ENCODE measurements at regions not wholly inside any gene's neighbourhood (a gene's known extent, or its start where the extent isn't known, plus 50 kb on each side); places are given as distances from the start of the nearest gene placed in this dataset.

GRCh38 chr18:55137602-55138001 lies 178.3 kb upstream of the CCDC68 start:
- H3K4me3 ChIP-seq (ENCODE audit: low read depth, low read length), result no peak overlapping the region
- no peaks in the 10 kb centered on the region for H3K27me3 ChIP-seq (ENCODE audit: control insufficient read depth, insufficient read depth, low read length)
- CTCF ChIA-PET, result no interaction called here
- no peak for DNase-seq (ENCODE audit: low read depth, low spot score)
- no peaks in the 10 kb centered on the region for H3K9me3 ChIP-seq (ENCODE audit: control insufficient read depth, insufficient read depth, low read length)
- POLR2A ChIA-PET, result no interaction called here
- no peak for TF ChIP-seq CTCF (IDR thresholded peaks at IDR 0.05; ENCODE audit: low read depth, low read length)
- H3K27ac ChIP-seq (ENCODE audit: low read depth, low read length), result no peak overlapping the region

- no peak overlapping the region for H3K27ac ChIP-seq (ENCODE audit: low read depth, low read length)
- CTCF ChIA-PET, result no interaction called here
Measured at GRCh38 chr18:55136864-55137263, 177.6 kb upstream of the CCDC68 start.

GRCh38 chr18:55136258-55136657 lies 177.0 kb upstream of the CCDC68 start:
- DNase-seq (ENCODE audit: low read depth, low spot score), result no peak
- Histone ChIP-seq H3K27me3 (ENCODE audit: control insufficient read depth, insufficient read depth, low read length) (no peaks in the 10 kb centered on the region), H3K9me3 (ENCODE audit: control insufficient read depth, insufficient read depth, low read length) (no peaks in the 10 kb centered on the region), H3K27ac (ENCODE audit: low read depth, low read length) (no peak overlapping the region), H3K4me3 (ENCODE audit: low read depth, low read length) (no peak overlapping the region)
- POLR2A ChIA-PET, result interaction anchor here (0.6 kb wide), 1 partner anchor 1052 kb away, joined by 3 read pairs; no protein-coding TSS in a partner anchor
- CTCF ChIA-PET, result no interaction called here
- TF ChIP-seq CTCF (IDR thresholded peaks at IDR 0.05; ENCODE audit: low read depth, low read length), result no peak

More at GRCh38 chr18:55136864-55137263, 177.6 kb upstream of the CCDC68 start:
- Histone ChIP-seq H3K4me3 (ENCODE audit: low read depth, low read length) (no peak overlapping the region), H3K9me3 (ENCODE audit: control insufficient read depth, insufficient read depth, low read length) (no peaks in the 10 kb centered on the region), H3K27me3 (ENCODE audit: control insufficient read depth, insufficient read depth, low read length) (no peaks in the 10 kb centered on the region)
- no peak for DNase-seq (ENCODE audit: low read depth, low spot score)
- TF ChIP-seq CTCF (IDR thresholded peaks at IDR 0.05; ENCODE audit: low read depth, low read length), result no peak
- POLR2A ChIA-PET, result no interaction called here

- no peak overlapping the region for H3K27ac ChIP-seq (ENCODE audit: low read depth, low read length)
- ChIA-PET POLR2A (no interaction called here), CTCF (no interaction called here)
- H3K27me3 ChIP-seq (ENCODE audit: control insufficient read depth, insufficient read depth, low read length), result no peaks in the 10 kb centered on the region
- no peaks in the 10 kb centered on the region for H3K9me3 ChIP-seq (ENCODE audit: control insufficient read depth, insufficient read depth, low read length)
- no peak for DNase-seq (ENCODE audit: low read depth, low spot score)
- H3K4me3 ChIP-seq (ENCODE audit: low read depth, low read length), result no peak overlapping the region
- no peak for TF ChIP-seq CTCF (IDR thresholded peaks at IDR 0.05; ENCODE audit: low read depth, low read length)
Measured at GRCh38 chr18:55133378-55133777, 174.1 kb upstream of the CCDC68 start.

- Histone ChIP-seq H3K9me3 (ENCODE audit: control insufficient read depth, insufficient read depth, low read length) (no peaks in the 10 kb centered on the region), H3K4me3 (ENCODE audit: low read depth, low read length) (no peak overlapping the region), H3K27ac (ENCODE audit: low read depth, low read length) (no peak overlapping the region), H3K27me3 (ENCODE audit: control insufficient read depth, insufficient read depth, low read length) (no peaks in the 10 kb centered on the region)
- ChIA-PET POLR2A (no interaction called here), CTCF (no interaction called here)
- no peak for DNase-seq (ENCODE audit: low read depth, low spot score)
- TF ChIP-seq CTCF (IDR thresholded peaks at IDR 0.05; ENCODE audit: low read depth, low read length), result no peak
Measured at GRCh38 chr18:55128437-55128836, 169.2 kb upstream of the CCDC68 start.

All from AG04450 (cell line).